ENCODE measurements at regions not wholly inside any gene's neighbourhood (a gene's known extent, or its start where the extent isn't known, plus 50 kb on each side); places are given as distances from the start of the nearest gene placed in this dataset.

- no TSS peak for BruUV-seq (replicated peaks)
- Mint-ChIP-seq H3K27ac (ENCODE audit: unreplicated experiment) (no peak overlapping the region), H3K27me3 (ENCODE audit: unreplicated experiment) (no peaks in the 10 kb centered on the region), H3K36me3 (ENCODE audit: insufficient read depth, unreplicated experiment) (no peaks in the 10 kb centered on the region), H3K9me3 (ENCODE audit: low read depth, unreplicated experiment) (no peaks in the 10 kb centered on the region), H3K4me1 (ENCODE audit: low read depth, unreplicated experiment) (no peaks in the 10 kb centered on the region), H3K4me3 (ENCODE audit: low read depth, unreplicated experiment) (no peak overlapping the region)
- no peak for DNase-seq
- CTCF ChIA-PET = no interaction called here
- TF ChIP-seq CTCF (IDR thresholded peaks at IDR 0.05; ENCODE audit: unreplicated experiment) = no peak
- intact Hi-C loops (cut with micrococcal nuclease; ENCODE audit: unreplicated experiment) = no loop called here
Measured at GRCh38 chr4:133247861-133248260, 98.8 kb downstream of the PCDH10 start.

- no peak for DNase-seq
Measured at GRCh38 chr4:133245226-133245625, 96.1 kb downstream of the PCDH10 start.

More at GRCh38 chr4:133245226-133245625, 96.1 kb downstream of the PCDH10 start:
- Mint-ChIP-seq H3K27ac (ENCODE audit: unreplicated experiment) (no peak overlapping the region), H3K36me3 (ENCODE audit: insufficient read depth, unreplicated experiment) (no peaks in the 10 kb centered on the region), H3K4me3 (ENCODE audit: low read depth, unreplicated experiment) (no peak overlapping the region), H3K27me3 (ENCODE audit: unreplicated experiment) (no peaks in the 10 kb centered on the region), H3K9me3 (ENCODE audit: low read depth, unreplicated experiment) (no peaks in the 10 kb centered on the region), H3K4me1 (ENCODE audit: low read depth, unreplicated experiment) (no peaks in the 10 kb centered on the region)
- no TSS peak for BruUV-seq (replicated peaks)
- TF ChIP-seq CTCF (IDR thresholded peaks at IDR 0.05; ENCODE audit: unreplicated experiment) = no peak
- CTCF ChIA-PET = no interaction called here
- intact Hi-C loops (cut with micrococcal nuclease; ENCODE audit: unreplicated experiment) = no loop called here

Data from Calu3 (cell line).